GM12872 (cell line): ENCODE measurements at regions not wholly inside any gene's neighbourhood (a gene's known extent, or its start where the extent isn't known, plus 50 kb on each side); places are given as distances from the start of the nearest gene placed in this dataset.

Experiments used
- TF ChIP-seq, protein P1 (sequence below): IDR thresholded peaks from 3 replicates; pipeline ENCODE4 v1.5.1; 2011; ENCODE audit warnings: low read depth, mild to moderate bottlenecking, low read length, moderate library complexity; ENCODE audit not compliant: insufficient read depth

DNA sequence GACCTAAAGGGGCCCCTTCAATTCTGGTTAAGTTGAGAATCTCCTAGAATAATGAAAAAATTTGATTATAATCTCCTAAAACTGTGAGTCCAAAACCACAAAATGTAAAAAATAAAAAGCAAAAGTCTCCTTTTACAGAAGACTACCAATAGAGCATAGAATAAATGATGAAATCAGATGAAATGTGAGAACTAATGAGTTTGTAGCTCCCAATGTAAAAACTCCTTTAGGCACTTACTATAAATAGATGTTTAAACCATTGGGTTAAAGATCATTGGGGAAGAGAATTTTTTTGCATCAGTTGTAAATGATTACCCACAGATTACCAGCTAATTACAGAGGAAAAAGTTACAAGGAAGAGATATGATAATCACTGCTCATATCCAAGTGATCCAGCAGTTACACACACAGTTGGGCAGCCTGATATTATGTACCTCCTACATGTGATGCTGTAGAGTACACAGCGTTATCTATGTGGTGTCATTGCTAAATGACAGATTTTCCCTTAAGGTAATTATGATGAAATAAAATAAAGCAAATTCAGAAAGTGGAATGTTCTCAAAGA, 282.7 kb upstream of the SEMA3D start:
- TF ChIP-seq, protein P1, sequence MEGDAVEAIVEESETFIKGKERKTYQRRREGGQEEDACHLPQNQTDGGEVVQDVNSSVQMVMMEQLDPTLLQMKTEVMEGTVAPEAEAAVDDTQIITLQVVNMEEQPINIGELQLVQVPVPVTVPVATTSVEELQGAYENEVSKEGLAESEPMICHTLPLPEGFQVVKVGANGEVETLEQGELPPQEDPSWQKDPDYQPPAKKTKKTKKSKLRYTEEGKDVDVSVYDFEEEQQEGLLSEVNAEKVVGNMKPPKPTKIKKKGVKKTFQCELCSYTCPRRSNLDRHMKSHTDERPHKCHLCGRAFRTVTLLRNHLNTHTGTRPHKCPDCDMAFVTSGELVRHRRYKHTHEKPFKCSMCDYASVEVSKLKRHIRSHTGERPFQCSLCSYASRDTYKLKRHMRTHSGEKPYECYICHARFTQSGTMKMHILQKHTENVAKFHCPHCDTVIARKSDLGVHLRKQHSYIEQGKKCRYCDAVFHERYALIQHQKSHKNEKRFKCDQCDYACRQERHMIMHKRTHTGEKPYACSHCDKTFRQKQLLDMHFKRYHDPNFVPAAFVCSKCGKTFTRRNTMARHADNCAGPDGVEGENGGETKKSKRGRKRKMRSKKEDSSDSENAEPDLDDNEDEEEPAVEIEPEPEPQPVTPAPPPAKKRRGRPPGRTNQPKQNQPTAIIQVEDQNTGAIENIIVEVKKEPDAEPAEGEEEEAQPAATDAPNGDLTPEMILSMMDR, result no peak

DNA sequence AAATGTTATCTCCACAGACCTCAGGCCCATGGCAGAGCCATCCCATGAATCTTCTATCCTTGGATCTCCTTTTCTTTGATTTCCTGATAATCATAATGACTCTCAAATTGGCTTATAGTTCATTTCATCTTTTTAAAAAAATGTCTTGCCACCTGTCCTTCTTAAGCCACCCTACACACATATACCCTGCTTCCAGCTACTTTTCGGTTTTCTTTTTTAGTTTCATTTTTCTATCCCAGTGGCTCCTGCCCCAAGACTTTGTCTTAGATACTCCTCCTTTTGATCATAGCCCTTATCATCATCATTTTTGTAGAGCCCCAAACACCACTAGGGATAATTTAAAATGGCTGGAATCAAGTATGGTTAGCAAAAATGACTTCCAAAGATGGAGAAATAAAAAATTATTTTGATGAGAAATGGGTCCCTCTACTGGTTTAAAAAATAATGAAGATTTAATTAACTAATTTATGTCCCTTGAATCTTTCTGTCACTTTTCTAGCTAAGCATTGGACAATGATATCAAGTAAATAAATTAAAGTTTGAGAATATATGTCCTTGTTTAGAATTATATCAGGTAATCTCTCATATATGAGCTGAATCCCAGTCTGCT, 277.3 kb upstream of the SEMA3D start:
- TF ChIP-seq, protein P1, result no peak

DNA sequence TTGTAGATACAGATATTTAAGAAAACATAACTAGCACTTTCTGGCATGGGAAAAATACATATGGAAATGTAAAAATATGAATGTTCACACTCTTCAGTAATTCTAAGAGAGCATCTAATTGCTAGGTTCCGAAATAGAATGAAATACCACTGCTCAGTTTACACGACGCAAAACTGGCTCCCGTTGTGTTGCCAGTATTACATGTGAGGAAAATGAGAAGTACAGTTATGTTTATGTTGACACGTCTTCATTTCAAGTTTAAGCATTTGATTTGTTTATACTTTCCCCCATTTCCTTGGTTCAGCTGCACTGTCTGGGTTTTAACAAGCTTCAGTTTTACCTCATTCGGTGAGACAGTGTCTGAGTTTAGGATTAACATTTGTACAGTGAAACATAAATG, 275.8 kb upstream of the SEMA3D start:
- TF ChIP-seq, protein P1, result no peak

DNA sequence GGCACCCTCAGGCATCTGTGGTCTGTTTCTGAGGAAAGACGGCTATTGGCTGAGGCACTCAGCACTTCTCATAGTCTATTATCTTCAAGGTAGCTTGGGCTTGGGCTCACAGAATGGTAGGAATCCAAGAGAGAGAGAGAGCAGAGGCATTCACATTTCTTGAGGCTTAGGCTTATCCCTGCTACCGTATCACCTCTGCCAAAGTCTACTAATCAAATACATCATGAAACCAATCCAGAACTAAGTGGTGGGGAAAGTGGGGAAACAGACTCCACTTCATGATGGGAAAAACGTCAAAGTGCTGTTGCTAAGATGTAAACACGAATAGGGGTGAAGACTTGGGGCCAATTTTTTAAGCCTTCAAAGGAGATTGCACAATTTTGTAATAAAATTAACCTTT, 271.1 kb upstream of the SEMA3D start:
- TF ChIP-seq, protein P1, result no peak

DNA sequence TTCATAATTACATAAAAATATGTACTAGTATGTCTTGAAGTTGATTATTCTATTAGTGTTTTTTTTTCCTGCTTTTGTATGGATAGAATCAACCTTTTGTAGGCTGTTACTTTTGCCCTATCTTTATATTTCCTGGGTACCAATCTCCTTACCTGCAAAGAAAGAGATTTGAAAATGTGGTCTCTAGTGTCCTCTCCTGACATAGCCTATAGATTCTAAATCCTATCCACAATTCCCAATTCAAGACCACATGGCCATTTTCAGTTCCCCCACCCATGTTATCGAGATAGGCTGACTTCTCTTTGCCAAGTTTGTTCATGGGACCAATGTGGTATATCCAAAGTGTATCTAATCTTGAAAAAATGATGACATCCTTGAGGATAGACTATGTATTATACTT, 269.4 kb upstream of the SEMA3D start:
- TF ChIP-seq, protein P1, result no peak

DNA sequence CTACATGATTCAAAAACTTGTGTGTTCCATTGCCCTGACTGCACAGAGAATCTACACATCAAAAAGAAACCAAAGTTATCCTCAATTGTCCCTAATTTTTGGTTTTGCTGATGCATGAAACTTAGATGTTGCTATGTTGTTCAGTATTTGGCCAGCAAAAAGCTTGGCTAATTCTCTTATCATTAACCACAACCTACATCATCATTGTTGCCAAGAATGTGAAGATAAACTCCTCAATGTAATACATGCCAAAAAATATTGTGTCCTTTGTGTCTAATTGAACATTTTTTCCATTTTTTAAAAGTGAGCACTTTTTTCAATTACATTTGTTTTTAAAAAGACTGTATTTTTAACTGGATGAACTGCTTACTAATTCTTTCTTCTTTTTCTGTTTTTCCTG, 268.0 kb upstream of the SEMA3D start:
- TF ChIP-seq, protein P1, result no peak

DNA sequence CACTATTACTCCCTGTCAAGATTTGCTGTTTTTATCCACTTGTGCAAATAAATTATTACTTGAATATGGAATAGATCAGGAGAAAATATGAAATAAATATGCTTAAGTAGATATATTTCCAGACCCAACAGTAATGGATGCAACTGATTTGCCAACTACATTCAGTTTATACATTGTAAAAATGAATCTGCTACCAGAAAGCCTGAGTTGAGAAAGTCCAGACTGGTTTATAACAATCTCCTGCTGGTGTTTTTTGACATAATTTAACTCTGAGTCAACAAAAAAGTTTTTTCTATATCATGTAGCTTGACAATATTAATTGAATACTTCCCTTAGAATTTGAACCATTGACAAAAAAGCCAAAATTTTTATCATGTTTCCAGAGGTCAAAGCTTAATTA, 265.8 kb upstream of the SEMA3D start:
- TF ChIP-seq, protein P1, result no peak
